ENCODE measurements at regions not wholly inside any gene's neighbourhood (a gene's known extent, or its start where the extent isn't known, plus 50 kb on each side); places are given as distances from the start of the nearest gene placed in this dataset.

GRCh38 chr2:14324308-14324707 lies 308.2 kb upstream of the LRATD1 start:
- TF ChIP-seq POLR2AphosphoS5 (IDR thresholded peaks at IDR 0.05) (no peak), CTCF (IDR thresholded peaks at IDR 0.05) (no peak), POLR2A (IDR thresholded peaks at IDR 0.05) (no peak)
